B cell (primary cell): ENCODE measurements at regions not wholly inside any gene's neighbourhood (a gene's known extent, or its start where the extent isn't known, plus 50 kb on each side); places are given as distances from the start of the nearest gene placed in this dataset.

Experiments used
- CTCF ChIP-seq: fragments of 200-600 bp; IDR thresholded peaks from one replicate; pipeline ENCODE4 v1.8.0; 2022; ENCODE audit warnings: antibody characterized with exemption, mild to moderate bottlenecking
- EZH2 ChIP-seq: IDR thresholded peaks from 2 replicates; pipeline ENCODE4 v1.6.1; 2012; ENCODE audit warnings: borderline replicate concordance, low read depth, mild to moderate bottlenecking, moderate library complexity, low read length; ENCODE audit not compliant: insufficient read depth, poor library complexity, severe bottlenecking

DNA sequence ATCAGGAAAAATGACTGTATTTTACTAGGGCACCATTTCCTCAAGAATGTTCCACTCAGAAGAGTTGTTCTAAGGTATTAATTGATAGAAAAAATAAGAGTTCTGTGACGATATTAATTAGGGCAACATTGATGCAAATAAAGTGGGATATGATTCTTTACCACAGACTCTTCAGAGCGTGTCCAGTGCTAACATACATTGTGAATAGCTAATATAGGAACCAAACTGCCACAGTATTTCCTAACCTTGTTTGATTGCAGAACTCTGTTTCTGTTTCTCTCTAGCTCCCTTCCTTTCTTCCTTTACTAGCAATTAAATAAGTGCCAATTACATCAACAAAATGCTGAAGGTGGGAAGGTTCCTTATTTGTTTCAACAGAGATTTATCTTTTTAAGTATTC is 154.1 kb upstream of the CPEB2 start:
- TF ChIP-seq CTCF (no peak), EZH2 (no peak)
